ENCODE measurements at regions not wholly inside any gene's neighbourhood (a gene's known extent, or its start where the extent isn't known, plus 50 kb on each side); places are given as distances from the start of the nearest gene placed in this dataset.
"Not testable (repeated sequence)": the region's sequence is repeated elsewhere in the genome, so short reads cannot be mapped to it uniquely, and the experiment has no call there.

DNA sequence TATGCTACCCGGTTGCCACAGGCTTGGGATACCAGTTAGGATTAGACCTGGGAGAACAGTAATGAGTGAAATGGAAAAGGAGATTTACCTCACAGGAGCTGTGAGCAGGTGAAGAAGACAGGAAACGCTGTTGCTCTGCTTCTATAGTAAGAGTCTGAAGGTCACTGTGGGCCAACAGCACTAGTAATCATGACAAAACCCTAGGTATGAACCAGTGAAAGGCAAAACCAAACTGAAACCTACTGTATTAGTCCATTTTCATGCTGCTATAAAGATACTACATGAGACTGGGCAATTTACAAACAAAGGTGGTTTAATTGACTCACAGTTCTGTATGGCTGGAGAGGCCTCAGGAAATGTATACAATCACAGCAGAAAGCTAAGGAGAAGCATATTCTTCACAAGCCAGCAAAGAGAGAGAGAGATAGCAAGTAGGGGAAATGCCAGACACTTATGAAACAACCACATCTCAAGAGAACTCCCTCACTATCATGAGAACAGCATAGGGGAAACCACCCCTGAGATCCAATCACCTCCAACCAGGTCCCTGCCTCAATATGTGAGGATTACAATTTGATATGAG is 736.7 kb upstream of the INTU start:
- in situ Hi-C loops (cut with HindIII; ENCODE audit: low pct_unique_long_range_greater_than_20kb, low sequenced_read_pairs): no loop called here
- no peak for DNase-seq (ENCODE audit: low read depth)

DNA sequence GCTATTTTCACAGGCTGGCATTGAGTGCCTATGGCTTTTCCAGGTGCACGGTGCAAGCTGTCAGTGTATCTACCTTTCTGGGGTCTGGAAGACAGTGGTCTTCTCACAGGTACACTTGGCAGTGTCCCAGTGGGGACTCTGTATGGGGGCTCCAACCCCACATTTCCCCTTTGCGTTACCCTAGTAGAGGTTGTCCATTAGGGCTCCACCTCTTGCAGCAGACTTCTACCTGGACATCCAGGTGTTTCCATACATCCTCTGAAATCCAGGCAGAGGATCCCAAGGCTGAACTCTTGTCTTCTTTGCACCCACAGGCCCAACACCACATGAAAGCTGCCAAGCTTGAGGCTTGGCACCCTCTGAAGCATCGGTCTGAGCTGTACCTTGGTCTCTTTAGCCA is 735.7 kb upstream of the INTU start:
- in situ Hi-C loops (cut with HindIII; ENCODE audit: low pct_unique_long_range_greater_than_20kb, low sequenced_read_pairs): no loop called here
- DNase-seq (ENCODE audit: low read depth): no peak

- in situ Hi-C loops (cut with HindIII; ENCODE audit: low pct_unique_long_range_greater_than_20kb, low sequenced_read_pairs): no loop called here
- no peak for DNase-seq (ENCODE audit: low read depth)
Measured at GRCh38 chr4:126898815-126899214, 733.9 kb upstream of the INTU start.

DNA sequence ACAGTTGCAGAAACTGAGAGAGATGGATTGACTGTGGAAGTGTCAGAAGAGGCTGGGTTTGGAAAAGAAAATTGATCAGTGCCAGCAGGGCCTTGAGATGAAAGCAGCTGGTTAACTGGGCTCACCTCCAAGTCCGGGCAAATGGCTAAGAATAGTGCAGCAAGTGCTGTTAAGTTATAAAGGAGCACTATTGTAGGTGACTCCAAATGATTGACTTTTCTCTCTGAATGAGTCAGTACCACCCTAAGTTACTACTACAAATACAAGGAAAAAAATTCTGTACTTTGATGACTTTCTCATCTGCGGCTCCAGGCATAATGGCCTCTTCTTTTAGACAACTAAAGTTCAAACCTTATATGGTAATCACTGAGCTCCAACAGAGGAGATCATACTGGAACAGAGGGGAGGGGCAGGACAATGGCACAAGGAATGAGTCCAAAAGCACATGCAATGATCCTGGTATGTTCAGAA is 733.4 kb upstream of the INTU start:
- in situ Hi-C loops (cut with HindIII; ENCODE audit: low pct_unique_long_range_greater_than_20kb, low sequenced_read_pairs): no loop called here
- DNase-seq (ENCODE audit: low read depth): no peak

- DNase-seq (ENCODE audit: low read depth): no peak
- in situ Hi-C loops (cut with HindIII; ENCODE audit: low pct_unique_long_range_greater_than_20kb, low sequenced_read_pairs): no loop called here
Measured at GRCh38 chr4:126906466-126906865, 726.3 kb upstream of the INTU start.

- in situ Hi-C loops (cut with HindIII; ENCODE audit: low pct_unique_long_range_greater_than_20kb, low sequenced_read_pairs): no loop called here
- no peak for DNase-seq (ENCODE audit: low read depth)
Measured at GRCh38 chr4:126907389-126907788, 725.4 kb upstream of the INTU start.

- in situ Hi-C loops (cut with HindIII; ENCODE audit: low pct_unique_long_range_greater_than_20kb, low sequenced_read_pairs): no loop called here
- no peak for DNase-seq (ENCODE audit: low read depth)
Measured at GRCh38 chr4:126916049-126916625, 716.6 kb upstream of the INTU start.

DNA sequence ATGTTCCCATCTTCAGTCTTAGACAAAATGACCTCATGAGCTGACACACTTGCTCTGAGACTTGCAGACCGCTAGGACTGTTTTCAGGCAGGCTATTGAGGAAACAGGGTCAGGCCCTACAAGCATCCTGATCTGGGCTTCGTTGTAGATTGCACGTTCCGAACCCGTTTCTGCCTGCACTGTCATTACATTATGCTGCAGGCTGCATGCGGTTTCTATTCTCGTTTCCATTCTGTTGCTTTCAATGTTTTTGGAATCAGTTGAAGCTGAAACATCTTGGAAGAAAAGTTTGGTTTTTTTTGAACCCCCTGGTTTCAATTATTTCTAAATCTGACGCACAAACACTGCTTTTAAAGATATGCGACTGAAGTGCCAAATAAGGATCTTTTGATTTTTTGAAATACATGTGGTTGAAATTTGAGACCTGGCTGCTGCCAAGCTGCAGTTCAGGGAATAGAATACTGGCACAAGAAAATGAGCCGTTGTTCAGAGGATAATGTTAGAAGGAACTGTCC is 716.1 kb upstream of the INTU start:
- in situ Hi-C loops (cut with HindIII; ENCODE audit: low pct_unique_long_range_greater_than_20kb, low sequenced_read_pairs): no loop called here
- DNase-seq (ENCODE audit: low read depth): no peak

DNA sequence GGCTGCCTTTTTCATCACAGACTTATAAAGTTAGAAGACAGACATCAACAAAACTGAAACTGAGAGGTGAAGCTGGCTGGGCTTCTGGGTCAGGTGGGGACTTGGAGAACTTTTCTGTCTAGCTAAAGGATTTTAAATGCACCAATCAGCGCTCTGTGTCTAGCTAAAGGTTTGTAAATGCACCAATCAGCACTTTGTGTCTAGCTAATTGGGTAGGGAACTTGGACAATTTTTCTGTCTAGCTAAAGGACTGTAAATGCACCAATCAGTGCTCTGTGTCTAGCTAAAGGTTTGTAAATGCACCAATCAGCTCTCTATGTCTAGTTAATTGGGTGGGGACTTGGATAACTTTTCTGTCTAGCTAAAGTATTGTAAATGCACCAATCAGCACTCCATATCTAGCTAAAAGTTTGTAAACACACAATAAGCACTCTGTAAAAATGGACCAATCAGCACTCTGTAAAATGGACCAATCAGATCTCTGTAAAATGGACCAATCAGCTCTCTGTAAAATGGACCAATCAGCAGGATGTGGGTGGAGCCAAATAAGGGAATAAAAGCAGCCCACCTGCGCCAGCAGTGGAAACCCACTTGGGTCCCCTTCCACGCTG is 710.3 kb upstream of the INTU start:
- in situ Hi-C loops (cut with HindIII; ENCODE audit: low pct_unique_long_range_greater_than_20kb, low sequenced_read_pairs); DNase-seq (ENCODE audit: low read depth): not testable (repeated sequence)

GRCh38 chr4:126924237-126924636 is 708.5 kb upstream of the INTU start:
- in situ Hi-C loops (cut with HindIII; ENCODE audit: low pct_unique_long_range_greater_than_20kb, low sequenced_read_pairs): no loop called here
- DNase-seq (ENCODE audit: low read depth): no peak

- in situ Hi-C loops (cut with HindIII; ENCODE audit: low pct_unique_long_range_greater_than_20kb, low sequenced_read_pairs); DNase-seq (ENCODE audit: low read depth): not testable (repeated sequence)
Measured at GRCh38 chr4:126930059-126930458, 702.7 kb upstream of the INTU start.

- DNase-seq (ENCODE audit: low read depth): no peak
- in situ Hi-C loops (cut with HindIII; ENCODE audit: low pct_unique_long_range_greater_than_20kb, low sequenced_read_pairs): no loop called here
Measured at GRCh38 chr4:126935801-126936200, 697.0 kb upstream of the INTU start.

- no peak for DNase-seq (ENCODE audit: low read depth)
- in situ Hi-C loops (cut with HindIII; ENCODE audit: low pct_unique_long_range_greater_than_20kb, low sequenced_read_pairs): no loop called here
Measured at GRCh38 chr4:126937342-126937741, 695.4 kb upstream of the INTU start.

DNA sequence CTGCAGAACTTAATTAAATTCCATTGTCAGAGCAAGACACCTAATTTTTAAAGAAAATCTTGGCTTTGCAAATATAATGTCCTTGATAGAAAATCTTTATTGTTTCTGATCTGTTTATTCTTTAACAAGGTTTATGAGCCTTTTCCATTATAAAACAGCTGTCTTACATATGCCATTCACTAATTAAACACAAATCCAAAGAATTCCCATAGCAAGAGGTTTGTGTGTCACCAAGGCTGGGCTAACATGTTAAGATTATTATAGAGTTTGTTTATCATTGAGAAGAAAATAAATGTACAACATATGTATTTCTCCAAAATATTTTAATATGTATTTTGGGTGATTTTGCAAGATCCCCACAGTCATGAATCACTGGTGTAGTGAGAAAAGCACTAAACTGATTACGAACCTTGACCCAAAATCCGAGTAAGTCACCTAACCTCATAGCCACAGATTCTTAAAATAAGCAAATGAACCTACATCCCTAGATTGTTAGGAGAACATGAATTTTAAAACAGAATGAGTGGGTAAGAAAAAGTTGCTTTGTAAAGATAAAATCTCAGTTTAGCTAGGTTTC is 694.8 kb upstream of the INTU start:
- in situ Hi-C loops (cut with HindIII; ENCODE audit: low pct_unique_long_range_greater_than_20kb, low sequenced_read_pairs): no loop called here
- DNase-seq (ENCODE audit: low read depth): no peak

- in situ Hi-C loops (cut with HindIII; ENCODE audit: low pct_unique_long_range_greater_than_20kb, low sequenced_read_pairs): no loop called here
Measured at GRCh38 chr4:126939401-126939800, 693.4 kb upstream of the INTU start.

DNA sequence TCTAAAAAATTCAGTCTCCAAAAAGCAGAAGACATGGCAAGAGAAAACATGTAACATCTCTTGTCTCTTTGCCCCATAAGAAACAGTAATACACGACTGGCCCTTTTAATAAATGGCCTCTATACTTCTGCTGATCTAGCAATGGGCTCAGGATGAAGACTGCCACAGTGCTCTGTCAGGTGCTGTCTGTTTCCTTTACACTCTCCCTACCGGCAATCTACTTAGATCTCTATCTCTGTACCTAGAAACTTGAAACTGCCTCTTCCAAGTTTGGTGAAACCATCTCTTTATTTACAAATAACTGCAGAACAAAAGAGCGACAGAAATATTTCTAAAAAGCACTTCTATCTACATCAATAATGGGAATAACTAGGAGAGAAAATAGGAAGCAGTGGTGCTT is 685.2 kb upstream of the INTU start:
- no peak for DNase-seq (ENCODE audit: low read depth)
- in situ Hi-C loops (cut with HindIII; ENCODE audit: low pct_unique_long_range_greater_than_20kb, low sequenced_read_pairs): no loop called here

More at GRCh38 chr4:126939401-126939800, 693.4 kb upstream of the INTU start:
- no peak for DNase-seq (ENCODE audit: low read depth)

DNA sequence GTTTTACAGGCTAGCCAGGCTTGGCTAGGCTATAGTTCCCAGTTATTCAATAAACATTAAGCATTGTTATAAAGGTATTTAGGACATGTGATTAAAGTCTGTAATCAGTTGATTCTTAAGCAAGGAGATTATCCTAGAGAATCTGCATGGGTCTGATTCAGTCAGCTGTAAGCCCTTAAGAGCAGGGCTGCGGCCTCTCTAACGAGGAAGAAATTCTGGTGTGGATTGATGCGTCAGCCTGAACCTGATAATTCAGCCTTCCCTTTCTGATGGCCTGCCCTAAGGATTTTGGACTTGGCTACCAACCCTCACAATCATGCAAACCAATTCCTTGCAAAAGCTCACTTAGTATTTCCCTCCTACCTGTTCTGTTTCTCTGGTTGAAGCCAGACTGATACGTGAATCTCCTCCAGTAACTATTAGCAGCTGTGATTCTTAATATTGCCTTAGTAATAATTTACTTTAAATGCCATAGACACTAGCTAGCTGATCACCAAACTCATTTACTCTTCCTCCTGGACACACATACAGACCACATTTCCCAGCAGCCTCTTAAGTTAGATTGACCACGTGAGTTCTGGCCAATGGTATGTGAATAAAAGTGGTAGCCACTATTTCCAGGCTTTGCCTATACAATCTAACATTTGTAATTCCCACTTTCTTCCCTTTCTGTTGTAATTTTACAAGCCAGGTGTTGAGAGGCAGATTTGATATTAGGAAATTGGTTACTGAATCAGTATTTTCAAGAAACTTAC is 678.0 kb upstream of the INTU start:
- in situ Hi-C loops (cut with HindIII; ENCODE audit: low pct_unique_long_range_greater_than_20kb, low sequenced_read_pairs): no loop called here
- DNase-seq (ENCODE audit: low read depth): no peak

DNA sequence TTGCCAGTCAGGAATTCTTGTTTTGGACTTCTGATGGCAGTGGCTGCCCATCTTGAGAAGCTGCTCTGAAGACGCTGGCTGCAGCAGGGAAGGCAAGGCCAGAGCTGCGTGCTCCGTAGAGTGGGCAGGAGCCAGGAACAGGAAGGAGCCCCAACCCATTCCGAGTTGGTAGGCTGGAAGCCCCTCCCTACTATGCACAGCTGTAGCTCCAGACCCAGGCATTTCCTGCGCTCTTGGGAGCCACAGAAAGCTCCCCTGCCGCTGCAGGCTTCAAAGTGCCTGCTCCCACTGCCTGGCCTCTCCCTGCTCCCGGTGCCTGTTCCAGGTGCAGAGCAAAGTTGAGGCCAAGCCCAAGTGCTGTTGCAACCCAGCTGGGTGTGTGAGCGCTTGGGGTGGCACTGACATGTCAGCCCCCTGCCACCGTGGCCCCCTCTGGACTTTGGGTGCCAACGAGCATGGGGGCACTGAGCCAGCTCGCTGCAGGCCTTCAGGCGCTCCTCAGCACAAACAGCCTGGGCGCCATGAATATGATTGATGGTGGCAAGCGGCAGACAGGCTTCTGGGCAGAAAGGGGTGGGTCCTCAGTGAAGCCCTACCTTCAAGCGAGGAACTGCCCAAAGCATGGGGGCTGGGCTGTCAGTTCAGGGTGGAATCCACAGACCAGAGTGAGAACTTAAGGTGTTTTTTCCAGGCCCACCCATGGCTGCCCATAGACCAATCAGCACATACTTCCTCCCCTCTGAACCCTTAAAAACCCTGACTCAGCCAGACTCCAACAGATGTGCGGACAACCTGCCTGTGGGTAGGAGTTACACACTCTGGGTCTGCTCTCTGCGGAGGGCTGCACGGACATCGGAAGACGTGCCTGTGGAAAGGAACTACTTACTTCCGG is 677.2 kb upstream of the INTU start:
- DNase-seq (ENCODE audit: low read depth): no peak
- in situ Hi-C loops (cut with HindIII; ENCODE audit: low pct_unique_long_range_greater_than_20kb, low sequenced_read_pairs): no loop called here

Measured in Caki2 (cell line).